NCI-H146 treated with DMSO at 0.1 percent for 48 hours (cell line): ENCODE measurements at regions not wholly inside any gene's neighbourhood (a gene's known extent, or its start where the extent isn't known, plus 50 kb on each side); places are given as distances from the start of the nearest gene placed in this dataset.
"Not testable (repeated sequence)": the region's sequence is repeated elsewhere in the genome, so short reads cannot be mapped to it uniquely, and the experiment has no call there.

Source experiments
- DNase-seq: peaks from one replicate; lab custom pipeline; 2025; ENCODE audit not compliant: unreplicated experiment; lab: John Stamatoyannopoulos, UW

DNA sequence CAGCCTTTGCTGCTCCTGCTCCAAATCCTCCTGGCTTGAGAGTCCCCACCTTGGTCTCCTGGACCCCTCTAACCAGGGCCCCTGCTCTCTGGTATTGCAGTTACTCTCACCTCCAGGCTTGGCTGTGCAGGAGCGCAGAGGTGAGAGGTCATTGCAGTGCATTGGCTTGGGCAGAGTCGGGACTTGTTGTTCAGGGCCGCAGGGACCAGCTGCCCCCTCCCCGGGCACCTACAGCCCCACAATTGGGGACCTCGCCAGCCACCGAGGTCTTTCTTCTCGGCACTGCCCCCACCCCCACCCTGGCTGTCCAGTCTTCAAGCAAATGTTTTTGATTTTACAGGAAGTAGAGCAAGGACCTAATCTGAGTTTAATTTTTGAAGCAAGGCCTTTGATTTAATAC, 65.5 kb upstream of the FGF3 start:
- no peak for DNase-seq

DNA sequence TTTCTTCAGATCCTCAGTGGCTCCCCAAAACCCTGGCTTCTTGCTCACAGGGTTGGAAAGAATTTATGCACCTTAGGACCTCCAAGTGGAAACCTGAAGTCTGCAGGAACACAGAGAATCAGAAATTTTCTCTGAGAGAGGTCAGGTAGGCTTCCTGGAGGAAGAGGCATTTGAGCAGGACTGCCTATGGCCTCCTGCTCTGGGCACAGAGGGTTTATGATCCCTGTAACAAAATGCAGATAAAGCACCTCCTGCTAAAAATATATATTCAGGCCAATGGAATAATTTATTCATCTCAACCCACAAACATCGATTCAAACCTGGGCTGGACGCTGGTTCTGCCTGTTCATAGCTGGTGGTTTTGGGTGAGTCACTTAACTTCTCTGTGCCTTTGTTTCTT, 68.1 kb upstream of the FGF3 start:
- DNase-seq = no peak

DNA sequence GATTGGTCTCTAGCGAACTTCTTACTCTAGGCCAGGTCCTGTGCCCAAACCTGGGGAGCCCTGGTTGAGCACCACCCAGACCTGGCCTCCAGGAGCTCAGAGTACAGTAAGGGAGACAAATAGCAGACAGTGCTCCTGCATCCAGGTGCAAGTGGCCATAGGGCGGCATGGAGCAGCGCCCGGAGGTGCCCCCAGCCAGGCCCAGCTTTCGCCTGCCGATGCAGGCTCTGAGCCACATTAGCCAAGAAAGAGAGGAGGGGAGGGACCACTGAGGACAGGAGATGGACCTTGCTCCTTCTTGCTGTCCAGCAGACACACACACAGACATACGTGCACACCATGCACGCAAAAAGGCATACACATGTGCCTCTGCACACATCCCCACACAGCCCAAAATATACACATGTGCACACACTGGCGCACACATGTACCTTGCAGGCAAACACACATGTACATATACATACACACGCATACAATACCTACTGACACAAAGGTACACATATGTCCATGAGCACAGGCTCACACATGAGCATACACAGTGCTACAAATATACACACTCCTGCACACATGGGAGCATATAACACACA, 68.7 kb upstream of the FGF3 start:
- DNase-seq = no peak

DNA sequence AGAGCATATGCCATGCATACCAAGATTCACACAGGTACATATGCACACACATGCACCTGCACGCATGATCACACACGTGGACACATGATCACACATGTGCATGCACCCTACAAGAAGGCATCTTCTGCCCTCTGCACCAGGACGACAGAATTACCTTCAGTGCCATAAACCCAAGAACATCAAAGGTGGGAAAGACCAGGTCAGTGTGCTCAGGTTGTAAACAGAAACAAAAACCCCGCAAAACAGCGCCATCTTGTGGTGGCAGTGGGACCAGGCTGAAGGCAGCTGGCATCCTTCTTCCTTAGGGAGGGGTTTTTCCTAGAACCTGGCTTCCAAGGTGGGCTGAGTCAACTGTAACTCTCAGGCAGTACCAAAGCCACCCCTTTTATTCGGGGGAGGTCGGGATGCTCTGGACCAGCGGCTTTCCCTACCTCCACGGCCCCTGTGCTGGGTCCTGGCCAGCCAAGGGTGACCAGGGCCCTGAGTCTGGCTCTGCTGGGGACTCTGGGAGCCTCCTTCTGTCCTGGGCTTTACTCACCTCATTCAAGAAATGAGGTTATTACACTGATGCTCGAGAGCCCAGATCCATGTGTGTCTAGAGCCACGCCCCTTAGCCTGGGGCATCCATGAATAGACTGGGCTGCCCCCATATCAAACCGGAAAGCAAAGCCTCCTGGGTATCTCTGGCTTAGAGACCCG, 69.4 kb upstream of the FGF3 start:
- DNase-seq = peak; percentile 6

DNA sequence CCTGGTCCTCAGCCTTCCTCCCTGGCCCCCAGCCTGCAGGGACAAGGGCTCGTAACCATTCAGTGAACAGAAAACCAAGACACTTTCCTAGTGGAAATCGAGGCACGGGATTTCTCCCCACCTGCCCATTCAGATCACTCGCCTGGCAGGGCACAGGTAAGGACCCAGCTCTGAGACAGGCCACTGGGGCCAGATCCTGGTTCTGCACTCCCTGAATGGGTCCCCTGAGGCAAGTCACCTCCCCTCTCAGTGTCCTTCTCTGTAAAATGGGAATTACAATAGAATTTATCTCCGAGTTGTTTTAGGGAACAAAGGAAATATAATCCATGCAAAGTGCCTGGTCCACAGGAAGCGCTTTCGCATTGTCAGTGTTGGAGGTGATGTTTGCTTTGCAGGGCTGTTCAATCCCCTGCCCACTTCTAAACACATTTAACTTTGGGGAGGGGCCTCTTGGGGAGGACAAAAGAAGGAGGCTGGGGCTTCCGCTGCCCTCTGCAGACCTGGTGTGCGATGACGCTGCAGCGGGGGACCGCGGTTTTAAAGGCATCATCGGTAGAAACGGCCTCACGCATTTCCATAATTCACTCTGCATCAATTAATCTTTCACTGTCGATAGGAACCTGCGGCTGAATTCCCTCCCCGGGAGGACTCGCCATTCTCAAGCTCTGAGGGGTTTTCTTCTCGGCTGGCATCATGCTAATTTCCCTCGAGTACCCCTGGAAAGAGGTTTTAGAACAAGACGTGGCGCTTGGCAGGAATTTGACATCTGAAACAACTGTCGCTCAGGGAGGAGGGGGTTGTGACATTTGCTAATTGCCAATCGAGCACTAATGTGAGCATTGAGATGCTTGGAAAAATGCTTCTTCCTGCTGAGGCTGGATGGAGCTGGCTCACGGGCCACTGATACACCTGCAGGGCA, 70.4 kb upstream of the FGF3 start:
- peak; percentile 13 for DNase-seq

DNA sequence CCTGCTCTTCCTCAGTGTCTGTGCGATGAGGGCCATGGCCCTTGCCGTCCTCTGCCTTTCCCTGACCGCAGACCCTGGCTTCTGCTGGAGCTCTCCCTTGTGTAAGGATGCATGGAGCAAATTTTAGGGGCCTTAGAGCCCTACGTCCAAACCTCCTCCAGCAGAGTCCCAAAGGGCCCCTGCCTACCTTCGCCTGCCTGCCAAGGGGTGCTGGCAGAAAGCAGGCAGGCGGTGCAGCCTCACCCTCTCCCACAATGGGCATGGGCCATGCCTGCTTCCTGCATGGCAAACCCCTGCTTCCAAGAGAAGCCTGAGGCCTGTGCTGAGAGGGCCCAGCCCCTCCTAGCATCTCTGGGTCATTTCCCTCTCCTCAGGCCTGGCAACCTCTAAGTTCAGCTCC, 71.3 kb upstream of the FGF3 start:
- no peak for DNase-seq

DNA sequence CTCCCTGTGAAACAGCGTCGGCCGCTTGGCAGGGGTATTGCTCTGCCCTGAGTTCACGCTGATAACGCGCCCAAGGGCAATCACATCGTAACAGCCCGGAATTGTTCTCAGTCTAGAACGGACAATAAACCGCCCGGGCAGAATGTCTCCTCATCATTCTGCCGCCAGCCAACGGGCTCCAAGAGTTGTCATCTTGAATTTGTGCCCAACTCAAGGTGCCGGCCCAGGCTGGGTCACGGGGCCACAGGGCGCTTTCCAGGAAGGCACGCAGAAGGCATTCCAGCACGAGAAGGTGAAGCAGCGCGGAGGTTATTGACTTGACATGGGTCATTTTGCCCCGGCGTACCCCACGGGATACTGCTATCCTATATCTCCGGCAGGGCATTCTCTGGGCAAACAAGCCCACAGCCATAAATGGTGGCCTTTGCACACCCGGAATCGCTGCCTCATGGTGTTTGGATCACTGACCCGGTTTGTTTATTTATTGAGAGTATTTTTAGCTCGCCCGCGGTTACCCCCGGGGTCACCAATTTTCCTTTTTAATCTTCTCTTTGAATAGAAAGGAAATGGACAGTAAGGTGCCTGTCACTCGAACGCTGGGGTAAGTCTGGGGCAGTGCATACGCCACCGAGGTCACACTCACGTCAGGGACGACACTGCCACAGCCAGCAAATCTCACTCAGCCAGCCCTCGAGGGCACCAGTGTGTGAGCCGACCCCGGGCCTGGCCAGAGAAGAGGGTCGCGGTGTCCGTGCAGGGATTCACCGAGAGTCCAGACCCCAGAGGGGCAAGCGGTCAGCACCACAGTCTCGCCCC, 72.4 kb upstream of the FGF3 start:
- no peak for DNase-seq

DNA sequence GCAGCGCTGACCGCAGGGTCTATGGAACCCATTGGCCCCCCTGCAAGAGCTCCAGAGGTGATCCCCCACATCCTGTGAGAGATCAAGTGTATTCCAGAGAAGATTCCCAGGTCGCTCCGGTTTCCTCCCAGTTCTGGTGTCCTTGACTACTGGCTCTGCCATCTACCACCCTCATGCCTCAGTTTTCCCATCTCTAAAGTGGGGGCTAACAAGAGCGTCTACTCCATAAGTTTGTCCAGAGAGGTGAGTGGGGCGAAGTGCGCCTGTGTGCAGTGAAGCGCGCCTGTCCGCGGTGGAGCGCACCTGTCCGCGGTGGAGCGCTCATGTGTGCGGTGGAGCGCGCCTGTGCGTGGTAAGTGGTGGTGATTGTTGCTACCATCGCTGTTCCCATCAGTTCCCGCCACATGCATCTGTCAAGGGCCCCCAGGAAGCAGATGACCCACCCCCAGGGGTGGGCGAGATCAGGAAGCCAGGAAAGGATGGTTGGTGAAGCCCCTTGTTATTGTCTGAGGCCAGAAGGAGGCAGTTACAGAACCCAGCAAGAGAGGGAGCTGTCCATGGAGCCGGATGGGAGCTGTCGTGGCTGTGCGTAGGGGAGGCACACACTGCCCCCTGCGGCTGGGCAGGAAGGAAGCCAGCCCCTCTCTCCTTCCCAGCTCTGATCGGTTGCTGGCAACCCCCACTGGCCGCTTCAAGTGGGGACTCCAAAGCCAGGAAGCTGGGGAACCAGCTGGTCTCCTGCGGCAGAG, 73.2 kb upstream of the FGF3 start:
- no peak for DNase-seq

DNA sequence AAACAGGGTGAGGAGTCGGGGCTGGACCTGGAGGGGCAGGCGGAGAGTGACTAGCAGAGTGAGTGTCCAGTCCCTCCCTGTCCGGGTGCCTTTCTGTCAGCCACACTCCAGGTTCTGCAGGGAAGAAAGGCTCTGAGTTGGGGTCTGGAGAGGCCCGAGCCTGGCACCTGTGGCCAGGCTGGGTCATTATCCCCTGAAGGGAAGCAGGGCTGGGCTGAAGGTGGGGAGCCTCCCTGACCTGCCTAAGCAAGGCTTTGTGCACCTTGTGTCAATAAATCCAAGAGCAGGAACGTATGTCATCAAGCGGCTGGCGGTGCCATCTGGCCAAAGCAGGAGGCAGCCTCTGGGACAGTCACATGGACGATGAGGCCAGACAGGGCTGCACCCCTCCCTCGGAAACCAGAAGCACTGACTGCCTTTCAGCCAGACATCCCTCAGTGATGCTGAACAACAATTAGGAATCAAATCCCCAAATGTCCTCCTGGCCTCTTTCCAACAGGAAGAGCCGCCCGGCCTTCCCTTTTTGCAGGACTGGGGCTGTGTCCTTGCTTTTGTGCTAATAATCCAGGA, 73.9 kb upstream of the FGF3 start:
- DNase-seq = no peak

DNA sequence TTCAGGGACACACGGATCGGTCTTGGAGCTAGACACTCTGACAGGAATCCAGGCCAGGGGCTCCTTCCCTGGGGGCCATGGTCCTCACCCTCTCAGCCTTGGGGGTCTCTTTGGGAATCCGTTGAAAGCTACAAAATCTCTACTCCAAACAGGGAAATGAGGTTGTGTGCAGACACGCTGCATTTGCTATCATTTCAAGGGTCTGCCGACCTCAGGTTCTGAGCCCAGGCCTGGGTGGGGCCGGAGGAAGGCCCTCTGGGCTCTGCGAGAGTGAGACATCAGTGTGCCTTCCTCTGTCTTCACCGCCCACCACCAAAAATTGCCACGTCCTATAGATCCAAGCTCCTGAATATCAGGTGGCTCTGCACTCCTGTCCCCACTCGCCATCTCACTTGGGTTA, 74.4 kb upstream of the FGF3 start:
- no peak for DNase-seq

DNA sequence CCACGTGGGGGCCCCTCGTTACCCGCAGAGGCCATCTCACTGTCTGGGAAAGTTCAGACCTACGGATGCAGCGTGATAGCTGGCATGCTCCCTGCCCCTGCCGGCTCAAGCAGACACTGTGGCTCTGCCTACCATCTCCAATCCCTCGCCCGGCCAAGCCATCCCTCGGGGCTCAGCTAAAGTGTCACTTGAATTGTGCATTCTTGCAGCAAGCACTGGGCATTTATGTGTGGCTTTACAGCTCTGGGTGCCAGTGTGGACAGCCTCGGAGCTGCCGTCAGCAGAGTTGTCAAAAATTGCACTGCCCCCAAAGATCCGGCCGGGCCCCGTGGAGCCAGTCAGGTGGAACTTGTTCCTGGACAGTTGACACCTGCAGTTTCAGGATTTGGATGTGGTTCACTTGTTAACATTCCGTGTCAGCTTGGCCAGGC, 75.0 kb upstream of the FGF3 start:
- DNase-seq = no peak

DNA sequence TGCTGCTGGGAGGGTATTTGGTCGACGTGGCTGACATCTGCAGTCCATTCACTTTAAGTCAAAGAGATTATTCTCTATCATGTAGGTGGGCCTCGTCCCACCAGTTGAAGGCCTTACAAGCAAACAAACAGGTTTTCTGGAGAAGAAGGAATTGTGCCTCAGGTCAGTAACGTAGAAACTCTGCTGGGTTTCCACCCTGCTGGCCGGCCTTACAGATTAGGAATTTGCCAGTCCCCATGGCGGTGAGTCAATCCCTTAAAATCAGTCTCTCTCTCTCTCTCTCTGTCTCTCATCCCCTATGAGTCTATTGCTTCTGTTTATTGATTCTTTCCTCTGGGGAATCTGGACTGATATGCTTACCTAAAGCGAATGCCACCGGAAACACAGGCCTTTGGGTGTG, 75.4 kb upstream of the FGF3 start:
- DNase-seq = no peak

DNA sequence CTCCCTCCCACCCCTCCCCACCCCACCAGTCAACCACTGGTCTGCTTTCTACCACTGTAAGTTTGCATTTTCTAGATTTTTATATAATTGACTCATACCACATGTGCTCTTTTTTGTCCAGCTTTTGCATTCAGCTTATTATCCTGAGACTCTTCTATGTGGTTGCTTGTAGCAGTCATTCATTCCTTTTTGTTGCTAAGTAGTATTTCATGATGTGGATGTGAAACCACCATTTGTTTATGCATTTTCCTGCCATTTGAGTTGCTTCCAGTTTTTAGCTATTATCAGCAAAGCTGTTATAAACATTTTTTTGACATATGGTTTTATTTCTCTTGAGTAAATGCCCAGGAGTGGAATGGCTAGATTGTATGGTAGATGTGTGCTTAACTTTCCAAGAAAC, 77.0 kb upstream of the FGF3 start:
- DNase-seq = no peak

DNA sequence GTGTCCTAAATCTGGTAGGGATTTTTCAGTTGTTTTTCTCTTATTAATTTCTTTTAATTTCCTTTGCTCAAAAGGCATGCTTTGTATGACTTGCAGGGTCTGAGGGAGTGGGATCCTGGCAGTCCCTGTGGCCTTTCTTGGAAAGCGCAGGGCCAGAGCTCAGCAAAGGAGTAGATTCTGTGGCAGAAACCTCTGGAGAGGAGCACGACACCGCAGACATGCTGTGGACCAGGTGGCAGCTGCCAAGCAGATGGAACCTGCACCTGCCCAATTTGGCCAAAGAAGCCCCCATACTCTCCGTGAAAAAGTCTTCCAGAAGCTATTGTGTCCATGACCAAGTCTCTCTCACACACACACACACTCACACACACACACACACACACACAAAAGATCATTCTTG, 78.9 kb upstream of the FGF3 start:
- no peak for DNase-seq

DNA sequence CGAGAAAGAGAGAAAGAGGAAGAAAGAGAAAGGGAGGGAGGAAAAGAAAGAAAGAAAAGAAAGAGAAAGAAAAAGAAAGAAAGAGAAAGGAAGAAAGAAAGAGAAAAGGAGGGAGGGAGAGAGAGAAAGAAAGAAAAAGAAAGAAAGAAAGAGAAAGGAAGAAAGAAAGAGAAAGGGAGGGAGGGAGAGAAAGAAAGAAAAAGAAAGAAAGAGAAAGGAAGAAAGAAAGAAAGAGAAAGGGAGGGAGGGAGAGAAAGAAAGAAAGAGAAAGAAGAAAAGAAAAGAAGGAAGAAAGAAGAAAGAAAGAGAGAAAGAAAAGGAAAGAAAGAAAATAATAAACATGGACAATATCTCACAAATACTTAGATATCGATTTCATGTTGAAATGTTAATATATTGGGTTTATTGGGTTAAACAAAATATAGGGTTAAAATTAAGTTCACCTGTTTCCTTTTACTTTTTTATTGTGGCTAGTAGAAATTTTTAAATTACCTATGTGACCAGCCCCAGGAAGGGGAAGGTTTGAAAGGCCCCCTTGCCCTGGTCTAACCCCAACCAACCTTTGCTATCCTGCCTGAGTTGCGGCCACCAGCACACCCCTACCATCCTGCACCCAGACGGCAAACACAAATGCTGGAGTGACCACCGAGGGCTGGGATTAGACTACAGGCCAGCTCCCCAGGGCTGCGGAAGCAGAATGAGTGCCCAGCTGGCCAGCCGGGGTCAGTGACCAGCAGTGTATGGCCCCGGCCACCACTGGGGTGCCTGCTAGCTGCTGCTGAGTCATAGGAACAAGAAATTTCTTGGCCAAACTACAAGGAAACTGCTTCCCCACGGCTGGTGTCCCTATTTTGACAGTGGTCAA, 81.0 kb upstream of the FGF3 start:
- no peak for DNase-seq

DNA sequence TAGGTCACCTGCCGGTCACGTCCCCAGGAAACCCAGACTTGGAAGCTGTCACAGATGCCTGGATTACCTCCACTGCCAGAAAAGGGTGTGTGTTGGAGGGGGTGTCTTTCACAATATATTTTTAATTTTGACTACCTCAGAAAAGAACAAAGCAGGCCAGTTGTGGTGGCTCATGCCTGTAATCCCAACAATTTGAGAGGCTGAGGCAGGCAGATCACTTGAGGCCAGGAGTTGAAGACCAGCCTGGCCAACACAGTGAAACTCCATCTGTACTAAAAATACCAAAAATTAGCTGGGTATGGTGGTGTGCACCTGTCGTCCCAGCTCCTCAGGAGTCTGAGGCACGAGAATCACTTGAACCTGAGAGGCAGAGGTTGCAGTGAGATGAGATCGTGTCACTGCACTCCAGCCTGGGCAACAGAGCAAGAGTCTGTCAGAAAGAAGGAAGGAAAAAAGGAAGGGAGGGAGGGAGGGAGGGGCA, 81.6 kb upstream of the FGF3 start:
- DNase-seq = not testable (repeated sequence)

DNA sequence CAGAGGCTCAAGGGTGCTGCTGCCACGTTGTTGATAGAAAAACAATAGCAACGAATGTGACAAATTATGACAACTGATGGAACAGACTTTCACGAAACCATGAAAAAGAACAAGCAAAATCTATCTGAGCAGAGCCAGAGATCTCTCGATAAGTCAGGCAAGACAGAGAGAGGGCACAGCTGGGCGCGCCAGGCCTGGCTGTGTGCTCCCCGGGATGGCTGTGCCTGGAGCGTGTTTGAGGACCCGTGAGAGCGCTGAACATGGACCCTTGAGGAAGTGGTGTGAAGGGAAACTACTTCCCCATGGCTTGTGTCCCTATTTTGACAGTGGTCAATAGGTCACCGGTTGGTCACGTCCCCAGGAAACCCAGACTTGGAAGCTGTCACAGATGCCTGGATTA, 83.1 kb upstream of the FGF3 start:
- DNase-seq = no peak

DNA sequence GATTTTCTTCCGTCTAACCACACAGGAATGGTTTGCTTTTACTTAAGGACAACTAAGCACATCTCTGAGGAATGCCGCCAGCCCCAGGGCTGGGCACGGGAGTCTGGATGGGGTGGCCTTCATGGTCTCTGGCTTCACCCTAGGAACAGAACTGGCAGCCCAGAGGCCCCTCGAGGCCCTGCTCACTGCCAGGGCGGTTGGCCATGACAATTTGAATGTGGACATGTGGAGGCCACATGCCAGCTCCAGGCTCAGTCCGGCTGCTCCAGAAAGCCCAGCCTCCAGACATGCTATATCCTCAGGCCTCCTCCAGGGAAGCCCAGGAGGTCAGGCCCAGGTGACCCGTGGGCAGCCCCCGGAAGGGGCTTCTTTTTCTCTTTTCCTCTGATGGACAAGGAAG, 84.0 kb upstream of the FGF3 start:
- DNase-seq = no peak
